ENCODE measurements at regions not wholly inside any gene's neighbourhood (a gene's known extent, or its start where the extent isn't known, plus 50 kb on each side); places are given as distances from the start of the nearest gene placed in this dataset.

- DNase-seq: no peak
- no peak overlapping the region for H3K9ac ChIP-seq (ENCODE audit: insufficient read depth in 1 of 2, low read length in 2 of 2)
- no peak overlapping the region for H3K4me3 ChIP-seq
- ATAC-seq (ENCODE audit: insufficient read depth, low FRiP score): no peak
- H3K36me3 ChIP-seq (ENCODE audit: control insufficient read depth in 4 of 4, insufficient read depth in 4 of 4, low read length in 4 of 4): no peaks in the 10 kb centered on the region
- H3K27me3 ChIP-seq (ENCODE audit: control insufficient read depth in 3 of 3, insufficient read depth in 3 of 3, low read length in 2 of 3): no peaks in the 10 kb centered on the region
- no peak overlapping the region for H3K27ac ChIP-seq (ENCODE audit: low read depth in 1 of 2, low read length in 1 of 2)
- TF ChIP-seq CTCF (IDR thresholded peaks at IDR 0.05; ENCODE audit: control extremely low read depth, extremely low read depth): no peak
- peaks cover 0 to 3% (median 2%) of the 10 kb centered on the region in 4 donors for H3K9me3 ChIP-seq (ENCODE audit: control insufficient read depth in 4 of 4, insufficient read depth in 3 of 4, low read length in 3 of 4)
- no peaks in the 10 kb centered on the region for H3K4me1 ChIP-seq (ENCODE audit: control insufficient read depth in 5 of 5, insufficient read depth in 5 of 5, low read length in 5 of 5)
- WGBS, 2 donors: 60 to 89% methylated on average over 3 of the region's 3 CpGs
These were observed 126.9 kb downstream of the GALC start for GRCh38 chr14:87866116-87866515.

GRCh38 chr14:87864356-87865270 lies 128.4 kb downstream of the GALC start:
- peaks cover 0 to 3% (median 2%) of the 10 kb centered on the region in 4 donors for H3K9me3 ChIP-seq (ENCODE audit: control insufficient read depth in 4 of 4, insufficient read depth in 3 of 4, low read length in 3 of 4)
- no peaks in the 10 kb centered on the region for H3K4me1 ChIP-seq (ENCODE audit: control insufficient read depth in 5 of 5, insufficient read depth in 5 of 5, low read length in 5 of 5)
- no peaks in the 10 kb centered on the region for H3K36me3 ChIP-seq (ENCODE audit: control insufficient read depth in 4 of 4, insufficient read depth in 4 of 4, low read length in 4 of 4)
- DNase-seq (no peak), ATAC-seq (ENCODE audit: insufficient read depth, low FRiP score) (no peak)
- H3K9ac ChIP-seq (ENCODE audit: insufficient read depth in 1 of 2, low read length in 2 of 2): no peak overlapping the region
- no peaks in the 10 kb centered on the region for H3K27me3 ChIP-seq (ENCODE audit: control insufficient read depth in 3 of 3, insufficient read depth in 3 of 3, low read length in 2 of 3)
- no peak overlapping the region for H3K27ac ChIP-seq (ENCODE audit: low read depth in 1 of 2, low read length in 1 of 2)
- 72 to 73% methylated on average over 7 of the region's 7 CpGs for WGBS, 2 donors
- no peak overlapping the region for H3K4me3 ChIP-seq
- no peak for TF ChIP-seq CTCF (IDR thresholded peaks at IDR 0.05; ENCODE audit: control extremely low read depth, extremely low read depth)

GRCh38 chr14:87863047-87863446 lies 129.9 kb downstream of the GALC start:
- H3K4me3 ChIP-seq: no peak overlapping the region
- no peak for TF ChIP-seq CTCF (IDR thresholded peaks at IDR 0.05; ENCODE audit: control extremely low read depth, extremely low read depth)
- no peak overlapping the region for H3K9ac ChIP-seq (ENCODE audit: insufficient read depth in 1 of 2, low read length in 2 of 2)
- no peaks in the 10 kb centered on the region for H3K27me3 ChIP-seq (ENCODE audit: control insufficient read depth in 3 of 3, insufficient read depth in 3 of 3, low read length in 2 of 3)
- H3K36me3 ChIP-seq (ENCODE audit: control insufficient read depth in 4 of 4, insufficient read depth in 4 of 4, low read length in 4 of 4): no peaks in the 10 kb centered on the region
- DNase-seq: no peak
- no peaks in the 10 kb centered on the region for H3K4me1 ChIP-seq (ENCODE audit: control insufficient read depth in 5 of 5, insufficient read depth in 5 of 5, low read length in 5 of 5)
- WGBS, 2 donors: 96 to 98% methylated on average over 3 of the region's 3 CpGs
- H3K9me3 ChIP-seq (ENCODE audit: control insufficient read depth in 4 of 4, insufficient read depth in 3 of 4, low read length in 3 of 4): peaks cover 0 to 3% (median 0%) of the 10 kb centered on the region in 4 donors
- no peak overlapping the region for H3K27ac ChIP-seq (ENCODE audit: low read depth in 1 of 2, low read length in 1 of 2)
- ATAC-seq (ENCODE audit: insufficient read depth, low FRiP score): no peak
